Gastroesophageal sphincter (tissue), 4 donors: ENCODE measurements at regions not wholly inside any gene's neighbourhood (a gene's known extent, or its start where the extent isn't known, plus 50 kb on each side); places are given as distances from the start of the nearest gene placed in this dataset.

ENCODE experiments used
- ATAC-seq: fragments of 150-250 bp; one replicate; pipeline ENCODE4 v1.9.1; 2016; ENCODE audit warnings: mild to moderate bottlenecking, moderate library complexity
- H3K27ac ChIP-seq, 4 donors: fragments of 200-600 bp; sonication (generic) in 3 of 4; 1 replicate in 3 of 4; 2 replicates in 1 of 4; pipeline ENCODE4 v1.5.1; 2016 to 2019
- H3K27me3 ChIP-seq: fragments of 200-600 bp; sonication (generic); one replicate; pipeline ENCODE4 v1.5.1; 2019
- H3K36me3 ChIP-seq, 2 donors: fragments of 200-600 bp; sonication (generic); one replicate each; pipeline ENCODE4 v1.5.1; 2019; ENCODE audit warnings: control low read depth in 1 of 2
- H3K4me1 ChIP-seq, 3 donors: fragments of 200-600 bp; sonication (generic); 1 replicate in 2 of 3; 2 replicates in 1 of 3; pipeline ENCODE4 v1.5.1; 2016 to 2019; ENCODE audit warnings: control low read depth in 2 of 3
- H3K4me3 ChIP-seq, 2 donors: fragments of 200-600 bp; sonication (generic); one replicate each; pipeline ENCODE4 v1.5.1; 2019; ENCODE audit warnings: mild to moderate bottlenecking in 1 of 2, moderate library complexity in 1 of 2
- H3K9me3 ChIP-seq, 3 donors: fragments of 200-600 bp; sonication (generic); one replicate each; pipeline ENCODE4 v1.5.1; 2017 to 2019; ENCODE audit warnings: control low read depth in 2 of 3
- CTCF ChIP-seq, 4 experiments: fragments of 200-600 bp in 2 of 4; fragments of 450-650 bp in 2 of 4; sonication (generic) in 1 of 4; IDR thresholded peaks; one replicate each; pipeline ENCODE4 v1.5.1; 2017 to 2019; ENCODE audit warnings: antibody characterized with exemption in 4 of 4, mild to moderate bottlenecking in 2 of 4, moderate library complexity in 2 of 4
- EP300 ChIP-seq: sonication (generic); formaldehyde crosslinking; IDR thresholded peaks from one replicate; pipeline ENCODE4 v1.6.1; 2017; ENCODE audit warnings: antibody characterized with exemption, mild to moderate bottlenecking
- POLR2A ChIP-seq, 2 donors: fragments of 450-650 bp; IDR thresholded peaks; one replicate each; pipeline ENCODE4 v1.6.1; 2017; ENCODE audit warnings: antibody characterized with exemption in 2 of 2, mild to moderate bottlenecking in 2 of 2, moderate library complexity in 1 of 2
- POLR2AphosphoS5 ChIP-seq: sonication (generic); formaldehyde crosslinking; IDR thresholded peaks from one replicate; pipeline ENCODE4 v1.6.1; 2017; ENCODE audit warnings: antibody characterized with exemption
- WGBS, 2 donors: methylation state at CpG; one replicate each; pipeline ENCODE4 v1.1.5; 2018; ENCODE audit warnings: low coverage in 1 of 2; 5-methylcytosine and 5-hydroxymethylcytosine counted together

DNA sequence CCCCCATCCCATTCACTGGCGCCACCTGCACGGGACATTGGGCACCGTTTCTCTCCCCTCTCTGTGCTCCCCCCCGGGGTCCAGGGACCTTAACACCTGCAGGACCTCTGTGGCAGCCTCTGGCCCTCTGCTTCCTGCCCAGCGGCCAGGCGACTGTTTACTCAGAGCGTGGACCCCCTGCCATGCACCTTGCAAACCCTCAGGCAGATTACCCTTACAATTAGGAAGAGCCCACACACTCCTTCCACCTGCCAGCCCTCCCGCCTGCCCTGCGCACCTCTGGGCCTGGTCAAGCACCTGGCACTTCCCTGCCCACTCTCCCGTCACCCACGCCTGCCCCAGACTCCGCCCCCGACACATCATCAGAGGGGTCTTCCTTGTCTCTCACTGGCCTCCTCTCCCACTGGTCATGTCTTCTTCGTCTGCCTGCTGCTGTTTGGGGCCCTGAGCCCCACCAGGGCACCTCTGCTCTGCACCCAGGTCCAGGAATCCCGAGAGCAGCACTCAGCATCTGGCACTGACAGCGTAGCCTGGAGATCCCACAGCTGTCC is 281.3 kb upstream of the IRX4 start:
- WGBS, 2 donors, result 41 to 45% methylated on average over 6 to 9 of the region's 16 CpGs
- no peak overlapping the region for H3K4me3 ChIP-seq
- TF ChIP-seq POLR2A (IDR thresholded peaks at IDR 0.05), result no peak
- no peak for TF ChIP-seq CTCF (IDR thresholded peaks at IDR 0.05)
- TF ChIP-seq EP300, result no peak
- TF ChIP-seq POLR2AphosphoS5, result no peak
- H3K4me1 ChIP-seq, result no peaks in the 10 kb centered on the region
- peaks cover 40% of the 10 kb centered on the region for H3K27me3 ChIP-seq
- H3K36me3 ChIP-seq, result no peaks in the 10 kb centered on the region
- H3K27ac ChIP-seq, result no peak overlapping the region
- ATAC-seq, result no peak
- H3K9me3 ChIP-seq, result no peaks in the 10 kb centered on the region

- Histone ChIP-seq H3K27ac (no peak overlapping the region), H3K4me3 (no peak overlapping the region), H3K4me1 (no peaks in the 10 kb centered on the region), H3K36me3 (no peaks in the 10 kb centered on the region), H3K9me3 (no peaks in the 10 kb centered on the region), H3K27me3 (peaks cover 35% of the 10 kb centered on the region)
- 68 to 90% methylated on average over 4 to 7 of the region's 20 CpGs for WGBS, 2 donors
- no peak for TF ChIP-seq POLR2AphosphoS5
- TF ChIP-seq CTCF (IDR thresholded peaks at IDR 0.05), result no peak
- TF ChIP-seq POLR2A (IDR thresholded peaks at IDR 0.05), result no peak
- no peak for TF ChIP-seq EP300
- no peak for ATAC-seq
Observed at GRCh38 chr5:2163060-2163856, 280.5 kb upstream of the IRX4 start.

- 58 to 100% methylated on average over 2 of the region's 2 CpGs for WGBS, 2 donors
- no peak for ATAC-seq
- no peaks in the 10 kb centered on the region for H3K4me1 ChIP-seq
Observed at GRCh38 chr5:2160811-2161210, 278.1 kb upstream of the IRX4 start.

DNA sequence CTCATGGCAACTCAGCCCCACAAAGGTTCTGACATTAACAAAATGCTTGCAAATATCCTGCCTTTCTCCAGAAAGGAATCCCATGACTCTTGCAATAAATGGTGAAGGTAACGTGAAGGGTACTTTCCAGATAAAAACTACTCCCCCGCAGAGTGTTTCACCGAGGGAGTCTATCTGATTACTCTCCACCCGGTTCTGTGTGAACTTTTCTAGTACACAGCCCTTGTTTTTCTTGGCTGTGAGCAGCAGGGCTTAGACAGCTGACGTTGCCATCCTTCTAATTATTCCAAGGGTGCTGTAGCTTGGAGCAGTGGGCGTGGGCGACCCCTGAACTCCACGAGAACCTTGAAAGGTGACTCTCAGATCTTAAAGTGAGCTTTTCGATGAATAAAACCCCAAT is 276.0 kb upstream of the IRX4 start:
- H3K36me3 ChIP-seq, result no peaks in the 10 kb centered on the region
- no peak overlapping the region for H3K4me3 ChIP-seq
- no peaks in the 10 kb centered on the region for H3K4me1 ChIP-seq
- TF ChIP-seq EP300 (no peak), POLR2A (IDR thresholded peaks at IDR 0.05) (no peak)
- no peak overlapping the region for H3K27ac ChIP-seq
- no peaks in the 10 kb centered on the region for H3K9me3 ChIP-seq
- 42 to 51% methylated on average over 3 to 6 of the region's 9 CpGs for WGBS, 2 donors
- no peak for ATAC-seq
- H3K27me3 ChIP-seq, result peaks cover 2% of the 10 kb centered on the region

More at GRCh38 chr5:2160811-2161210, 278.1 kb upstream of the IRX4 start:
- peaks cover 17% of the 10 kb centered on the region for H3K27me3 ChIP-seq
- H3K4me3 ChIP-seq, result no peak overlapping the region
- no peaks in the 10 kb centered on the region for H3K9me3 ChIP-seq
- no peak for TF ChIP-seq CTCF (IDR thresholded peaks at IDR 0.05)
- no peak for TF ChIP-seq POLR2AphosphoS5
- TF ChIP-seq EP300, result no peak
- TF ChIP-seq POLR2A (IDR thresholded peaks at IDR 0.05), result no peak
- no peaks in the 10 kb centered on the region for H3K36me3 ChIP-seq
- H3K27ac ChIP-seq, result no peak overlapping the region

DNA sequence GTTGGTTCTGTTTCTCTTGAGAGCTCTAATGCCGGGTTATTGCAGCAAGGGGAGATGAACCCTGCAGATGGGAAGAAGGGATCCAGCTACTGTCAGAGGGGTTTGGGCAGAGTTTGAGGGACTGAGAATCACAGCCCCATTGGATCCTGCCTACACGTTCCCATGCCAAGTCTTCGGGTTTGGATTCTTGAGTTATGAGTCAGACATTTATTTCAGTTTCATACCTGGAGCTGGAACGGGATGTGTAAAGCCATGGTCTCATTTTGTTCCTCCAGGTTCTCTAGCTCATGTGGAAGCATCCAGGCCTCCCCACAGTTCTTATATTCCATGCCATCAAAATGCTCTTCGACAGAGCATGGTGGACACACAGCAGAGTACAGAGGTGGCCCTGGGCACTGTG is 275.4 kb upstream of the IRX4 start:
- no peak overlapping the region for H3K27ac ChIP-seq
- ATAC-seq, result no peak
- 62% methylated on average over 2 of the region's 5 CpGs; no CpG with 5 or more reads in 1 of the 2 donors for whole genome bisulfite sequencing, 2 donors
- no peaks in the 10 kb centered on the region for H3K9me3 ChIP-seq
- H3K4me1 ChIP-seq, result no peaks in the 10 kb centered on the region
- H3K36me3 ChIP-seq, result no peaks in the 10 kb centered on the region
- H3K4me3 ChIP-seq, result no peak overlapping the region
- H3K27me3 ChIP-seq, result no peaks in the 10 kb centered on the region
- TF ChIP-seq EP300, result no peak
- no peak for TF ChIP-seq CTCF (IDR thresholded peaks at IDR 0.05)
- no peak for TF ChIP-seq POLR2A (IDR thresholded peaks at IDR 0.05)
- no peak for TF ChIP-seq POLR2AphosphoS5
